ENCODE measurements at regions not wholly inside any gene's neighbourhood (a gene's known extent, or its start where the extent isn't known, plus 50 kb on each side); places are given as distances from the start of the nearest gene placed in this dataset.
"Not testable (repeated sequence)": the region's sequence is repeated elsewhere in the genome, so short reads cannot be mapped to it uniquely, and the experiment has no call there.

GRCh38 chrX:112211459-112211858 lies 128.9 kb upstream of the TRPC5 start:
- no peak for ATAC-seq
- no peak for TF ChIP-seq ZNF8 (CRISPR knock-in tag; IDR thresholded peaks at IDR 0.05)
- TF ChIP-seq ZNF565 (CRISPR knock-in tag; conservative IDR thresholded peaks at IDR 0.05; ENCODE audit: low read depth) = no peak
- TF ChIP-seq BACH2 (CRISPR knock-in tag; IDR thresholded peaks at IDR 0.05; ENCODE audit: borderline replicate concordance) = no peak
- no peak for TF ChIP-seq CREB5 (CRISPR knock-in tag; IDR thresholded peaks at IDR 0.05; ENCODE audit: low read depth)
- TF ChIP-seq ESRRG (CRISPR knock-in tag; IDR thresholded peaks at IDR 0.05) = no peak
- TF ChIP-seq ISL1 (CRISPR knock-in tag; IDR thresholded peaks at IDR 0.05) = no peak
- TF ChIP-seq RARB (CRISPR knock-in tag; IDR thresholded peaks at IDR 0.05) = no peak
- TF ChIP-seq SNAI2 (CRISPR knock-in tag; IDR thresholded peaks at IDR 0.05) = no peak
- TF ChIP-seq ZNF70 (CRISPR knock-in tag; IDR thresholded peaks at IDR 0.05) = no peak
- TF ChIP-seq TOX (CRISPR knock-in tag; IDR thresholded peaks at IDR 0.05; ENCODE audit: borderline replicate concordance) = no peak
- TF ChIP-seq ARNTL (CRISPR knock-in tag; IDR thresholded peaks at IDR 0.05; ENCODE audit: borderline replicate concordance, low read depth) = no peak
- no peak for TF ChIP-seq GLIS3 (CRISPR knock-in tag; IDR thresholded peaks at IDR 0.05)
- TF ChIP-seq TCF4 (CRISPR knock-in tag; IDR thresholded peaks at IDR 0.05; ENCODE audit: borderline replicate concordance) = no peak
- TF ChIP-seq CSDC2 (CRISPR knock-in tag; IDR thresholded peaks at IDR 0.05) = no peak
- no peak for TF ChIP-seq TSHZ2 (CRISPR knock-in tag; IDR thresholded peaks at IDR 0.05)
- TF ChIP-seq PATZ1 (CRISPR knock-in tag; IDR thresholded peaks at IDR 0.05; ENCODE audit: borderline replicate concordance) = no peak
- no peak for TF ChIP-seq ZC3H10 (CRISPR knock-in tag; IDR thresholded peaks at IDR 0.05)
- TF ChIP-seq CSRNP3 (CRISPR knock-in tag; IDR thresholded peaks at IDR 0.05) = no peak

GRCh38 chrX:112197840-112198239 lies 115.3 kb upstream of the TRPC5 start:
- ATAC-seq = no peak
- TF ChIP-seq OSR1 (CRISPR knock-in tag; IDR thresholded peaks at IDR 0.05) (no peak), ZFP30 (CRISPR knock-in tag; IDR thresholded peaks at IDR 0.05) (no peak), ARNTL (CRISPR knock-in tag; IDR thresholded peaks at IDR 0.05; ENCODE audit: borderline replicate concordance, low read depth) (no peak), ZC3H10 (CRISPR knock-in tag; IDR thresholded peaks at IDR 0.05) (no peak), TCF4 (CRISPR knock-in tag; IDR thresholded peaks at IDR 0.05; ENCODE audit: borderline replicate concordance) (no peak), GLIS3 (CRISPR knock-in tag; IDR thresholded peaks at IDR 0.05) (no peak), PPARA (CRISPR knock-in tag; IDR thresholded peaks at IDR 0.05; ENCODE audit: borderline replicate concordance) (no peak)

GRCh38 chrX:112190646-112191045 lies 108.1 kb upstream of the TRPC5 start:
- TF ChIP-seq ZNF8 (CRISPR knock-in tag; IDR thresholded peaks at IDR 0.05) (no peak), OSR1 (CRISPR knock-in tag; IDR thresholded peaks at IDR 0.05) (no peak), ZNF565 (CRISPR knock-in tag; conservative IDR thresholded peaks at IDR 0.05; ENCODE audit: low read depth) (no peak), PPARA (CRISPR knock-in tag; IDR thresholded peaks at IDR 0.05; ENCODE audit: borderline replicate concordance) (no peak)
- ATAC-seq = no peak

- ATAC-seq = not testable (repeated sequence)
These were observed 98.8 kb upstream of the TRPC5 start for GRCh38 chrX:112181361-112181760.

All from SK-N-SH treated with all-trans-retinoic acid at 6 μM for 48 hours (cell line).